Medulla oblongata (tissue), 1 donor: ENCODE measurements at regions not wholly inside any gene's neighbourhood (a gene's known extent, or its start where the extent isn't known, plus 50 kb on each side); places are given as distances from the start of the nearest gene placed in this dataset.
"Not testable (repeated sequence)": the region's sequence is repeated elsewhere in the genome, so short reads cannot be mapped to it uniquely, and the experiment has no call there.

Experiments used
- DNase-seq: peaks from one replicate; pipeline ENCODE4 v3.0.0-alpha.2; 2015; ENCODE audit errors: extremely low spot score

- DNase-seq = no peak
These were observed 190.8 kb downstream of the MATN1 start for GRCh38 chr1:30532621-30533020.

GRCh38 chr1:30527511-30528140 lies 195.8 kb downstream of the MATN1 start:
- DNase-seq = no peak

- no peak for DNase-seq
These were observed 196.6 kb downstream of the MATN1 start for GRCh38 chr1:30526652-30527345.

- no peak for DNase-seq
These were observed 197.3 kb downstream of the MATN1 start for GRCh38 chr1:30525971-30526651.

- DNase-seq = no peak
These were observed 197.8 kb downstream of the MATN1 start for GRCh38 chr1:30525631-30525970.

GRCh38 chr1:30524840-30525617 lies 198.4 kb downstream of the MATN1 start:
- DNase-seq = no peak

GRCh38 chr1:30524025-30524555 lies 199.3 kb downstream of the MATN1 start:
- DNase-seq = not testable (repeated sequence)

- DNase-seq = no peak
These were observed 200.0 kb downstream of the MATN1 start for GRCh38 chr1:30523055-30524020.

- DNase-seq = no peak
These were observed 201.1 kb downstream of the MATN1 start for GRCh38 chr1:30522031-30523004.

- no peak for DNase-seq
These were observed 202.0 kb downstream of the MATN1 start for GRCh38 chr1:30521261-30521865.

GRCh38 chr1:30520476-30520875 lies 202.9 kb downstream of the MATN1 start:
- DNase-seq = no peak

- no peak for DNase-seq
These were observed 204.1 kb downstream of the MATN1 start for GRCh38 chr1:30519201-30519763.

- no peak for DNase-seq
These were observed 204.7 kb downstream of the MATN1 start for GRCh38 chr1:30518696-30519095.

GRCh38 chr1:30518186-30518585 lies 205.2 kb downstream of the MATN1 start:
- no peak for DNase-seq

GRCh38 chr1:30517666-30518065 lies 205.7 kb downstream of the MATN1 start:
- not testable (repeated sequence) for DNase-seq

- DNase-seq = not testable (repeated sequence)
These were observed 206.1 kb downstream of the MATN1 start for GRCh38 chr1:30517241-30517640.

- DNase-seq = no peak
These were observed 206.9 kb downstream of the MATN1 start for GRCh38 chr1:30516485-30516858.

GRCh38 chr1:30515755-30516484 lies 207.5 kb downstream of the MATN1 start:
- no peak for DNase-seq
